Breast epithelium (tissue), 4 donors: ENCODE measurements at regions not wholly inside any gene's neighbourhood (a gene's known extent, or its start where the extent isn't known, plus 50 kb on each side); places are given as distances from the start of the nearest gene placed in this dataset.

Experiments used
- DNase-seq, 2 donors: peaks; one replicate each; pipeline ENCODE4 v3.0.0-alpha.2; 2019; ENCODE audit warnings: low spot score in 2 of 2
- H3K27ac ChIP-seq, 2 donors: fragments of 200-600 bp; sonication (generic) in 1 of 2; one replicate each; pipeline ENCODE4 v1.5.1; 2016 to 2019; ENCODE audit warnings: mild to moderate bottlenecking in 1 of 2
- H3K27me3 ChIP-seq, 2 donors: fragments of 200-600 bp; sonication (generic) in 1 of 2; one replicate each; pipeline versions ENCODE4 v1.5.1 to v1.6.0; 2017 to 2019; ENCODE audit warnings: control low read depth in 1 of 2, mild to moderate bottlenecking in 1 of 2
- H3K36me3 ChIP-seq: fragments of 200-600 bp; one replicate; pipeline ENCODE4 v1.5.1; 2019
- H3K4me1 ChIP-seq, 2 donors: fragments of 200-600 bp; sonication (generic); one replicate each; pipeline ENCODE4 v1.5.1; 2016 to 2019; ENCODE audit warnings: control low read depth in 1 of 2
- H3K4me3 ChIP-seq, 3 donors: fragments of 200-600 bp; sonication (generic); 1 replicate in 2 of 3; 2 replicates in 1 of 3; pipeline ENCODE4 v1.5.1; 2016 to 2019; ENCODE audit warnings: mild to moderate bottlenecking in 3 of 3, moderate library complexity in 2 of 3
- H3K9me3 ChIP-seq, 2 donors: fragments of 200-600 bp; sonication (generic) in 1 of 2; one replicate each; pipeline ENCODE4 v1.5.1; 2016 to 2019; ENCODE audit warnings: control low read depth in 1 of 2
- POLR2A ChIP-seq: fragments of 450-650 bp; IDR thresholded peaks from one replicate; pipeline ENCODE4 v1.6.1; 2016; ENCODE audit warnings: antibody characterized with exemption, mild to moderate bottlenecking, moderate library complexity
- POLR2AphosphoS5 ChIP-seq, 3 donors: sonication (generic); formaldehyde crosslinking; IDR thresholded peaks; one replicate each; pipeline ENCODE4 v1.6.1; 2017; ENCODE audit warnings: antibody characterized with exemption in 3 of 3
- intact Hi-C: fragments of 100-400 bp; cut with DNase I; formaldehyde crosslinking; loops from one replicate; pipeline ENCODE4 v1.15.1; 2023; ENCODE audit warnings: low total_unique reads
- TF ChIP-seq, protein P1 (sequence below), 3 donors: fragments of 450-650 bp; IDR thresholded peaks; one replicate each; pipeline ENCODE4 v1.5.1; 2016 to 2017; ENCODE audit warnings: antibody characterized with exemption in 3 of 3, mild to moderate bottlenecking in 3 of 3, moderate library complexity in 3 of 3

- TF ChIP-seq POLR2AphosphoS5 (IDR thresholded peaks at IDR 0.05): no peak
- TF ChIP-seq POLR2A: no peak
- TF ChIP-seq, protein P1, sequence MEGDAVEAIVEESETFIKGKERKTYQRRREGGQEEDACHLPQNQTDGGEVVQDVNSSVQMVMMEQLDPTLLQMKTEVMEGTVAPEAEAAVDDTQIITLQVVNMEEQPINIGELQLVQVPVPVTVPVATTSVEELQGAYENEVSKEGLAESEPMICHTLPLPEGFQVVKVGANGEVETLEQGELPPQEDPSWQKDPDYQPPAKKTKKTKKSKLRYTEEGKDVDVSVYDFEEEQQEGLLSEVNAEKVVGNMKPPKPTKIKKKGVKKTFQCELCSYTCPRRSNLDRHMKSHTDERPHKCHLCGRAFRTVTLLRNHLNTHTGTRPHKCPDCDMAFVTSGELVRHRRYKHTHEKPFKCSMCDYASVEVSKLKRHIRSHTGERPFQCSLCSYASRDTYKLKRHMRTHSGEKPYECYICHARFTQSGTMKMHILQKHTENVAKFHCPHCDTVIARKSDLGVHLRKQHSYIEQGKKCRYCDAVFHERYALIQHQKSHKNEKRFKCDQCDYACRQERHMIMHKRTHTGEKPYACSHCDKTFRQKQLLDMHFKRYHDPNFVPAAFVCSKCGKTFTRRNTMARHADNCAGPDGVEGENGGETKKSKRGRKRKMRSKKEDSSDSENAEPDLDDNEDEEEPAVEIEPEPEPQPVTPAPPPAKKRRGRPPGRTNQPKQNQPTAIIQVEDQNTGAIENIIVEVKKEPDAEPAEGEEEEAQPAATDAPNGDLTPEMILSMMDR (IDR thresholded peaks at IDR 0.05): no peak
- intact Hi-C loops: no loop called here
Measured at GRCh38 chr2:226601881-226602662, 197.5 kb downstream of the IRS1 start.

DNA sequence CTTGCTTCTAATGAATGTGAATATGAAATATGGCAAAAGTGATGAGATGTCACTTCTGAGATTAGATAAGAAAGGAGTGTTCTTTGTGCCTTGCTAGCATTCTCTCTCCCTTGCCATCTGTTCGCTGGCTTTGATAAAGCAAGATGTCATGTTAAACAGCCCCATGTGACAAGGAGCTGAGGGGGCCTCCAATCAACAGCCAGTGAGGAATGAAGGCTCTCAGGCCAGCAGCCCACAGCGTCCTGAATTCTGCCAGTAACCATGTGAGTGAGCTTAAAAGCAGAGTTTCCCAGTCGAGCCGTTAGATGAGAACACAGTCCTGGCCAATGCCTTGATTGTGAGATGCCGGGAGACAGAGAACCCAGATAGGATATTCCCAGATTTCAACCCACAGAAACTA, 198.8 kb downstream of the IRS1 start:
- Histone ChIP-seq H3K36me3 (no peaks in the 10 kb centered on the region), H3K27ac (no peak overlapping the region), H3K4me3 (no peak overlapping the region)

More at GRCh38 chr2:226601881-226602662, 197.5 kb downstream of the IRS1 start:
- Histone ChIP-seq H3K36me3 (no peaks in the 10 kb centered on the region), H3K27ac (no peak overlapping the region), H3K9me3 (no peaks in the 10 kb centered on the region), H3K4me3 (no peak overlapping the region), H3K27me3 (no peaks in the 10 kb centered on the region), H3K4me1 (no peaks in the 10 kb centered on the region)
- no peak for DNase-seq

DNA sequence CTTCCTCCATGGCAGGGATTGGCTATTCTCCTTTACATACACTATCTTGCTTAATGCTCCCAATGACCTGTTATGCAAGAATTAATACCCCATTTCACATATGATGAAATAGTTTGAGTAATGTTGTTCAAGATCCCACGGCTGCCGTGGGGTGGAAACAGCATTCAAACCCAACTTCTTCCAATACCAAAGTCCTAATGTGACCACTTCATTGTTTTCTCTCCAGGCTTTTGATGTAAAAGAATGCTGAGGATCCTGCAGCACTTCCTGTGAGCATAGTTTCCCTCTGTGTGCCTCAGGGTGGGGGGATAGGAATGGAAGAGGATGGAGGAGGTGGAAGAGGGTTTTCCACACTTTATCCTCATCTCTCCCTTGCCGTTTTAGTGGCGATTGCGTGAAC, 199.4 kb downstream of the IRS1 start:
- Histone ChIP-seq H3K9me3 (no peaks in the 10 kb centered on the region), H3K4me3 (no peak overlapping the region), H3K36me3 (no peaks in the 10 kb centered on the region), H3K27ac (no peak overlapping the region), H3K4me1 (no peaks in the 10 kb centered on the region), H3K27me3 (no peaks in the 10 kb centered on the region)
- no peak for DNase-seq
- no peak for TF ChIP-seq POLR2A
- no peak for TF ChIP-seq POLR2AphosphoS5 (IDR thresholded peaks at IDR 0.05)
- TF ChIP-seq, protein P1 (IDR thresholded peaks at IDR 0.05): no peak
- intact Hi-C loops: no loop called here

More for the DNA sequence above, 198.8 kb downstream of the IRS1 start:
- H3K4me1 ChIP-seq: no peaks in the 10 kb centered on the region
- H3K27me3 ChIP-seq: no peaks in the 10 kb centered on the region
- DNase-seq: no peak
- no peaks in the 10 kb centered on the region for H3K9me3 ChIP-seq
- intact Hi-C loops: no loop called here
- TF ChIP-seq POLR2AphosphoS5 (IDR thresholded peaks at IDR 0.05): no peak
- TF ChIP-seq POLR2A: no peak
- TF ChIP-seq, protein P1 (IDR thresholded peaks at IDR 0.05): no peak

- intact Hi-C loops: no loop called here
- Histone ChIP-seq H3K4me1 (no peaks in the 10 kb centered on the region), H3K4me3 (no peak overlapping the region), H3K27ac (no peak overlapping the region), H3K36me3 (no peaks in the 10 kb centered on the region), H3K27me3 (no peaks in the 10 kb centered on the region), H3K9me3 (peaks cover 17 to 27% of the 10 kb centered on the region in 2 donors)
- no peak for DNase-seq
- TF ChIP-seq POLR2AphosphoS5 (IDR thresholded peaks at IDR 0.05) (no peak), POLR2A (no peak)
- TF ChIP-seq, protein P1 (IDR thresholded peaks at IDR 0.05): no peak
Measured at GRCh38 chr2:226589043-226589442, 210.6 kb downstream of the IRS1 start.

DNA sequence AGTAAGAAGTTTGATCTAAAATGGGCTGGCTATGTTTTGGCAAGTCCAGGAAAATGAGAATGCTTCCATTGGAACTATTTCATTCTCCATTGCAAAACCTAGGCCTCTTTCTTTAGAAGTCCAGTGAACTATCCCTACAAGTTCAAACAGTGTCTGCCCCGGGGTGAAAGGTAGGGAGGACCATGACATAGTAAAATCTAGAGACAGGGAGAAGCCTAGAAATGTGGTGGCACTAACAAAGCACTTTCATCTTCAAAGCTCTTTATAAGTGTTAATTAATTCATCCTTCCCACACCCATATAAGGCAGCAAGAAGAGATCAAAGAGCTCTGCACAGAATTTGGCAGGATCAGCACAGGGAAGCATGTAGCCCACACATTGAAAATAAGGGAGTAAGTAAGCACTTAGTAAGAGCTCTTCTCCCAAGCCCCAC, 214.5 kb downstream of the IRS1 start:
- no peak for TF ChIP-seq POLR2AphosphoS5 (IDR thresholded peaks at IDR 0.05)
- no peak for TF ChIP-seq POLR2A
- TF ChIP-seq, protein P1 (IDR thresholded peaks at IDR 0.05): no peak
- H3K4me3 ChIP-seq: no peak overlapping the region
- no peaks in the 10 kb centered on the region for H3K4me1 ChIP-seq
- H3K27ac ChIP-seq: no peak overlapping the region
- intact Hi-C loops: no loop called here
- no peaks in the 10 kb centered on the region for H3K36me3 ChIP-seq
- no peaks in the 10 kb centered on the region for H3K27me3 ChIP-seq
- H3K9me3 ChIP-seq: peaks cover 17 to 27% of the 10 kb centered on the region in 2 donors
- DNase-seq: no peak
